Neutrophil (primary cell): ENCODE measurements at regions not wholly inside any gene's neighbourhood (a gene's known extent, or its start where the extent isn't known, plus 50 kb on each side); places are given as distances from the start of the nearest gene placed in this dataset.

Experiments
- H3K27ac ChIP-seq: fragments of 200-600 bp; sonication (generic); 2 replicates; pipeline ENCODE4 v1.5.1; 2016; ENCODE audit warnings: mild to moderate bottlenecking, moderate library complexity
- H3K27me3 ChIP-seq: fragments of 200-600 bp; sonication (generic); 2 replicates; pipeline ENCODE4 v1.6.0; 2016; ENCODE audit warnings: mild to moderate bottlenecking
- H3K36me3 ChIP-seq: fragments of 200-600 bp; sonication (generic); 2 replicates; pipeline ENCODE4 v1.5.1; 2017
- H3K4me1 ChIP-seq, 2 experiments: fragments of 200-600 bp in 1 of 2; sonication (generic) in 1 of 2; 1 replicate in 1 of 2; 2 replicates in 1 of 2; pipeline versions ENCODE4 v1.5.1 to v1.6.1; 2013 to 2016; ENCODE audit warnings: low read depth in 1 of 2, low read length in 1 of 2, mild to moderate bottlenecking in 1 of 2, moderate library complexity in 1 of 2; ENCODE audit not compliant: control insufficient read depth in 1 of 2, insufficient read depth in 1 of 2
- H3K4me3 ChIP-seq, 2 experiments: fragments of 200-600 bp in 1 of 2; sonication (generic) in 1 of 2; 1 replicate in 1 of 2; 2 replicates in 1 of 2; pipeline ENCODE4 v1.5.1; 2013 to 2016; ENCODE audit warnings: low read depth in 1 of 2, low read length in 1 of 2, mild to moderate bottlenecking in 1 of 2, moderate library complexity in 1 of 2
- H3K9me3 ChIP-seq: fragments of 200-600 bp; sonication (generic); 2 replicates; pipeline ENCODE4 v1.5.1; 2016
- TF ChIP-seq, protein P1 (sequence below): fragments of 200-600 bp; sonication (generic); IDR thresholded peaks from 2 replicates; pipeline ENCODE4 v1.5.1; 2016; ENCODE audit warnings: antibody characterized with exemption

- H3K4me3 ChIP-seq, result no peak overlapping the region
- no peaks in the 10 kb centered on the region for H3K4me1 ChIP-seq
- no peak overlapping the region for H3K27ac ChIP-seq
- TF ChIP-seq, protein P1, sequence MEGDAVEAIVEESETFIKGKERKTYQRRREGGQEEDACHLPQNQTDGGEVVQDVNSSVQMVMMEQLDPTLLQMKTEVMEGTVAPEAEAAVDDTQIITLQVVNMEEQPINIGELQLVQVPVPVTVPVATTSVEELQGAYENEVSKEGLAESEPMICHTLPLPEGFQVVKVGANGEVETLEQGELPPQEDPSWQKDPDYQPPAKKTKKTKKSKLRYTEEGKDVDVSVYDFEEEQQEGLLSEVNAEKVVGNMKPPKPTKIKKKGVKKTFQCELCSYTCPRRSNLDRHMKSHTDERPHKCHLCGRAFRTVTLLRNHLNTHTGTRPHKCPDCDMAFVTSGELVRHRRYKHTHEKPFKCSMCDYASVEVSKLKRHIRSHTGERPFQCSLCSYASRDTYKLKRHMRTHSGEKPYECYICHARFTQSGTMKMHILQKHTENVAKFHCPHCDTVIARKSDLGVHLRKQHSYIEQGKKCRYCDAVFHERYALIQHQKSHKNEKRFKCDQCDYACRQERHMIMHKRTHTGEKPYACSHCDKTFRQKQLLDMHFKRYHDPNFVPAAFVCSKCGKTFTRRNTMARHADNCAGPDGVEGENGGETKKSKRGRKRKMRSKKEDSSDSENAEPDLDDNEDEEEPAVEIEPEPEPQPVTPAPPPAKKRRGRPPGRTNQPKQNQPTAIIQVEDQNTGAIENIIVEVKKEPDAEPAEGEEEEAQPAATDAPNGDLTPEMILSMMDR, result no peak
- no peaks in the 10 kb centered on the region for H3K36me3 ChIP-seq
- H3K9me3 ChIP-seq, result no peaks in the 10 kb centered on the region
- H3K27me3 ChIP-seq, result no peaks in the 10 kb centered on the region
These were observed 124.8 kb downstream of the HTR1A start for GRCh38 chr5:63837437-63837836.

- H3K4me1 ChIP-seq, result no peaks in the 10 kb centered on the region
- H3K4me3 ChIP-seq, result no peak overlapping the region
- H3K27ac ChIP-seq, result no peak overlapping the region
- no peaks in the 10 kb centered on the region for H3K27me3 ChIP-seq
- TF ChIP-seq, protein P1, result no peak
- H3K36me3 ChIP-seq, result no peaks in the 10 kb centered on the region
- no peaks in the 10 kb centered on the region for H3K9me3 ChIP-seq
These were observed 130.9 kb downstream of the HTR1A start for GRCh38 chr5:63831381-63831780.

- Histone ChIP-seq H3K27ac (no peak overlapping the region), H3K4me1 (no peaks in the 10 kb centered on the region), H3K4me3 (no peak overlapping the region), H3K27me3 (no peaks in the 10 kb centered on the region), H3K36me3 (no peaks in the 10 kb centered on the region), H3K9me3 (no peaks in the 10 kb centered on the region)
- TF ChIP-seq, protein P1, result no peak
These were observed 136.3 kb downstream of the HTR1A start for GRCh38 chr5:63825984-63826383.

GRCh38 chr5:63823583-63823982, 138.7 kb downstream of the HTR1A start:
- Histone ChIP-seq H3K4me3 (no peak overlapping the region), H3K9me3 (no peaks in the 10 kb centered on the region), H3K27ac (no peak overlapping the region), H3K4me1 (no peaks in the 10 kb centered on the region), H3K36me3 (no peaks in the 10 kb centered on the region), H3K27me3 (no peaks in the 10 kb centered on the region)
- TF ChIP-seq, protein P1, result no peak

DNA sequence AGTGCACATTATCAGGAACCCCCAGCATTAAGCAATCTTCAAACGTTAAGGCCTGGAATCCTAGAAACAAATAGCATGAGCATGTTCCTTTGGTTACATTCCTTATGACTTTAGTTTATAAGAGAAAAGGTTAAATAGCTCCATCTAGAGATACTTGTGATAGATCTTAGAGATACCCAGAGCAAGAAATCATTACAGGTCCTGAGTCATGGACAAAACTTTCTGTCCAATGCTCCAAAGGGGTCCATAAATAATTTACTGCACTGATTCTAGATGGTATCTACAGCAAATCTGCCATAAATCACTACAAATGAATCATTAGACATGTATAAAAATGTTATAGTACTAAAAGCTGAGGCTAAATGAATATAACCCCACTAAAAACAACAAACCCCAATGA, 139.6 kb downstream of the HTR1A start:
- H3K9me3 ChIP-seq, result no peaks in the 10 kb centered on the region
- H3K27me3 ChIP-seq, result no peaks in the 10 kb centered on the region
- H3K4me1 ChIP-seq, result no peaks in the 10 kb centered on the region
- H3K36me3 ChIP-seq, result no peaks in the 10 kb centered on the region
- no peak overlapping the region for H3K27ac ChIP-seq
- TF ChIP-seq, protein P1, result no peak
- no peak overlapping the region for H3K4me3 ChIP-seq

DNA sequence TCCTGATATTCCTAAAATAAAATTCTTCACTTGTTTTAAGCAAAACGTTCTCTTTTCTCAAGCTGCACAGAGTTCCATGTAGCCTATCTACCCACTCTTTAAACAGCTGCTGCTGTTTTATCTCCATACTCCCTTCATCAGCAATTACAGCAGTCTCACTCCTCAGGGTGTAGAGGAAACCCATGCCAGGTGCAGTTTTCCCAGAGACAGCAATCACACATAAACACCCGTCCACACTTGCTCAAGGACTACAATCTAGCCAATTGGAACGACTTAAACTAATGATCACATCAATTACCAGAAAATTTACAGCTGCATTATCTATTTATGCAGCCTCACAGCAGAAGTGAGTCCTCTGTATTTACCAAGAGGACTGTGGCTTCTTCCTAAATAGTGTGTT, 141.7 kb downstream of the HTR1A start:
- Histone ChIP-seq H3K9me3 (no peaks in the 10 kb centered on the region), H3K36me3 (no peaks in the 10 kb centered on the region), H3K4me1 (no peaks in the 10 kb centered on the region), H3K4me3 (no peak overlapping the region), H3K27ac (no peak overlapping the region), H3K27me3 (no peaks in the 10 kb centered on the region)
- TF ChIP-seq, protein P1, result no peak
